ENCODE measurements at regions not wholly inside any gene's neighbourhood (a gene's known extent, or its start where the extent isn't known, plus 50 kb on each side); places are given as distances from the start of the nearest gene placed in this dataset.
A peak's percentile ranks its signal among the peaks of the same experiment; 100 is the strongest.

GRCh38 chr6:19024737-19025136 is 637.6 kb downstream of the RNF144B start:
- TF ChIP-seq EZH2 (IDR thresholded peaks at IDR 0.05; ENCODE audit: borderline replicate concordance, low read length) (no peak), CTCF (IDR thresholded peaks at IDR 0.05; ENCODE audit: low read length) (peak; percentile 56)
- no peaks in the 10 kb centered on the region for H3K36me3 ChIP-seq (ENCODE audit: insufficient read depth, low read length)
- H3K9me2 ChIP-seq (ENCODE audit: low read depth, low read length) = no peaks in the 10 kb centered on the region
- no peak overlapping the region for H3K4me2 ChIP-seq (ENCODE audit: low read length)
- H2AFZ ChIP-seq (ENCODE audit: low read length) = no peak overlapping the region
- H3K27me3 ChIP-seq (ENCODE audit: insufficient read depth, low read length) = no peaks in the 10 kb centered on the region
- no peaks in the 10 kb centered on the region for H3K79me2 ChIP-seq (ENCODE audit: insufficient read depth, low read length)
- H3K4me3 ChIP-seq (ENCODE audit: low read depth, low read length, poor library complexity, severe bottlenecking) = no peak overlapping the region
- no peaks in the 10 kb centered on the region for H3K4me1 ChIP-seq (ENCODE audit: insufficient read depth, low read length, severe bottlenecking)
- H3F3A ChIP-seq (ENCODE audit: insufficient read depth, low read length) = no peaks in the 10 kb centered on the region
- no peaks in the 10 kb centered on the region for H3K9me3 ChIP-seq (ENCODE audit: low read length)
- no peak overlapping the region for H3K9ac ChIP-seq (ENCODE audit: low read length)
- H4K20me1 ChIP-seq (ENCODE audit: insufficient read depth, low read length) = no peaks in the 10 kb centered on the region
- no peak overlapping the region for H3K27ac ChIP-seq (ENCODE audit: low read depth, low read length, poor library complexity, severe bottlenecking)

DNA sequence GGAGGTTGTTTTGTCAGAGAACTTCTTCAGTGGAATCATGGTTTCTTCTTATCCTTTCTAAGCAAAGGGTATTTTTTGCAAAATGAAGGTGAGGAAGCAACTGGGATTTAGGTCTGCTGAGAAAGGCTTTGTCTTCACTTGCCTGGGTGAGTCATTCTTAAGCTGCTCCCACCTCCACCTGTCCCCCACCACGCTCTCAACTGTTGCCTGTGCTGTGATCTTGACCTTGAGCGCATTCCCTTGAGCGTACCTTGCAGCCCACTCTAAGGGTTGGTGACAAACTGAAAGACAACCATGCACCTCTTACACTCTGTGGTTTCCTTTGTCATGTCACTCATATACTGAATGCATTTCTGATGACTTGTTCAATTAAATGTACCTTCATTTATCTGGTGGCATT is 641.1 kb downstream of the RNF144B start:
- Histone ChIP-seq H3F3A (ENCODE audit: insufficient read depth, low read length) (no peaks in the 10 kb centered on the region), H3K27me3 (ENCODE audit: insufficient read depth, low read length) (no peaks in the 10 kb centered on the region), H3K27ac (ENCODE audit: low read depth, low read length, poor library complexity, severe bottlenecking) (no peak overlapping the region), H4K20me1 (ENCODE audit: insufficient read depth, low read length) (no peaks in the 10 kb centered on the region), H3K36me3 (ENCODE audit: insufficient read depth, low read length) (no peaks in the 10 kb centered on the region), H2AFZ (ENCODE audit: low read length) (no peak overlapping the region), H3K9ac (ENCODE audit: low read length) (no peak overlapping the region), H3K79me2 (ENCODE audit: insufficient read depth, low read length) (no peaks in the 10 kb centered on the region), H3K4me1 (ENCODE audit: insufficient read depth, low read length, severe bottlenecking) (no peaks in the 10 kb centered on the region), H3K4me3 (ENCODE audit: low read depth, low read length, poor library complexity, severe bottlenecking) (no peak overlapping the region), H3K9me2 (ENCODE audit: low read depth, low read length) (no peaks in the 10 kb centered on the region), H3K4me2 (ENCODE audit: low read length) (no peak overlapping the region), H3K9me3 (ENCODE audit: low read length) (no peaks in the 10 kb centered on the region)
- TF ChIP-seq EZH2 (IDR thresholded peaks at IDR 0.05; ENCODE audit: borderline replicate concordance, low read length) (no peak), CTCF (IDR thresholded peaks at IDR 0.05; ENCODE audit: low read length) (no peak)

DNA sequence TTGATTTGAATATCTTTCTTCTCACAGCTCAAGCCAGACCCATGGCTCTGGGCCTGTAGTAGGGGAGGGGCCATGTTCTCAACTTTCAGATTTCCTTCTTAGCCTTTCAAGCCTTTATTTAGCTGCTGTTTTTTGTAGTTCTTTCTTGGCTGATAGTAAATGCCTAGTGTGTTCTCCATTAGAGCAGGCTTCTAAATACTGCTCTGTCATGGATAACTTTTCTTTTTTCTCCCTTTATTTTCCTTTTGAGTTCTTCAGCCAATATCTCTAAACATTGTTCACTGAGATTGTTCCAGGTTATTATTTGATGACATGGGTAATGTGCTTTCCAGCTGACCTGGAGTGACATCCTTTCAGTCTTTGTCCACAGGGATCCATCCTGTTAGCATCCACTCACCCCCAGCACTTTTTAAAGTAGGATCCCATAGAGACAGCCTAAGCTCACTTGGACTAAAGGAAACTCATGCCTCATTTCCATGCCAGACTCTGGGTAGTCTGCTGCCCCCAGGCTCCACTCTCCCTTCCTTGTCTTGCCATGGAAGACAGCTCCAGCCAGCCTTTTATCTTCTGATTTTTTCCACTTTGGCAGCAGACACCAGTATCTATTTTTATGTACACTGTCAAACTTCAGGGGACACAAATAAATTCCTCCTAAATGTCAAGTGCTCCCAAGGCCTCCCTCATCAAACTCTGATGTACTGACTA is 645.6 kb downstream of the RNF144B start:
- Histone ChIP-seq H3K9me3 (ENCODE audit: low read length) (no peaks in the 10 kb centered on the region), H3K4me3 (ENCODE audit: low read depth, low read length, poor library complexity, severe bottlenecking) (no peak overlapping the region), H3K27me3 (ENCODE audit: insufficient read depth, low read length) (no peaks in the 10 kb centered on the region), H2AFZ (ENCODE audit: low read length) (no peak overlapping the region), H3K9me2 (ENCODE audit: low read depth, low read length) (no peaks in the 10 kb centered on the region), H3K36me3 (ENCODE audit: insufficient read depth, low read length) (no peaks in the 10 kb centered on the region), H3K79me2 (ENCODE audit: insufficient read depth, low read length) (no peaks in the 10 kb centered on the region), H3F3A (ENCODE audit: insufficient read depth, low read length) (no peaks in the 10 kb centered on the region), H3K9ac (ENCODE audit: low read length) (no peak overlapping the region), H3K27ac (ENCODE audit: low read depth, low read length, poor library complexity, severe bottlenecking) (no peak overlapping the region), H4K20me1 (ENCODE audit: insufficient read depth, low read length) (no peaks in the 10 kb centered on the region), H3K4me2 (ENCODE audit: low read length) (no peak overlapping the region), H3K4me1 (ENCODE audit: insufficient read depth, low read length, severe bottlenecking) (no peaks in the 10 kb centered on the region)
- no peak for TF ChIP-seq EZH2 (IDR thresholded peaks at IDR 0.05; ENCODE audit: borderline replicate concordance, low read length)
- no peak for TF ChIP-seq CTCF (IDR thresholded peaks at IDR 0.05; ENCODE audit: low read length)

All from OCI-LY1 (cell line).